CD4-positive, alpha-beta T cell (primary cell): ENCODE measurements at regions not wholly inside any gene's neighbourhood (a gene's known extent, or its start where the extent isn't known, plus 50 kb on each side); places are given as distances from the start of the nearest gene placed in this dataset.

ENCODE experiments used
- ATAC-seq: fragments of 200-7000 bp; cut with Tn5 transposase; one replicate; pipeline ENCODE4 v1.10.0; 2022; ENCODE audit warnings: mild to moderate bottlenecking; ENCODE audit not compliant: poor library complexity
- CTCF ChIA-PET: fragments of 350-600 bp; sonication (Branson Sonifier 250); formaldehyde crosslinking; loops from one replicate; lab custom pipeline; 2021; ENCODE audit warnings: antibody characterized with exemption, inconsistent platforms; lab: Charles Lee
- POLR2A ChIA-PET: fragments of 350-600 bp; sonication (Branson Sonifier 250); formaldehyde crosslinking; loops from one replicate; lab custom pipeline; 2021; ENCODE audit warnings: antibody characterized with exemption, inconsistent platforms; lab: Charles Lee
- DNase-seq, 14 experiments: peaks; one replicate each; pipeline ENCODE4 v3.0.0-alpha.2; 2013 to 2020; ENCODE audit warnings: mixed read lengths in 2 of 14
- H3K27ac ChIP-seq, 2 donors: one replicate each; pipeline versions ENCODE4 v1.5.1 to v1.7.0; 2013; ENCODE audit warnings: low read length in 2 of 2, low read depth in 1 of 2, mild to moderate bottlenecking in 1 of 2
- H3K27me3 ChIP-seq, 2 experiments: 1 replicate in 1 of 2; 2 replicates in 1 of 2; pipeline versions ENCODE4 v1.6.1 to v1.7.0; 2013; ENCODE audit warnings: low read length in 2 of 2, control low read depth in 1 of 2, mild to moderate bottlenecking in 1 of 2, moderate library complexity in 1 of 2; ENCODE audit not compliant: insufficient read depth in 2 of 2, control insufficient read depth in 1 of 2
- H3K36me3 ChIP-seq: one replicate; pipeline ENCODE4 v1.6.1; 2013; ENCODE audit warnings: low read length, control low read depth; ENCODE audit not compliant: insufficient read depth
- H3K4me1 ChIP-seq: one replicate; pipeline ENCODE4 v1.6.1; 2013; ENCODE audit warnings: low read length, control low read depth; ENCODE audit not compliant: insufficient read depth
- H3K4me3 ChIP-seq: one replicate; pipeline ENCODE4 v1.5.1; 2013; ENCODE audit warnings: mild to moderate bottlenecking, low read length, moderate library complexity
- H3K9me3 ChIP-seq, 2 experiments: 1 replicate in 1 of 2; 2 replicates in 1 of 2; pipeline versions ENCODE4 v1.6.1 to v1.7.0; 2013; ENCODE audit warnings: low read length in 2 of 2, mild to moderate bottlenecking in 2 of 2, control low read depth in 1 of 2, moderate library complexity in 1 of 2; ENCODE audit not compliant: control insufficient read depth in 1 of 2, insufficient read depth in 1 of 2
- H3K27ac Mint-ChIP-seq: one replicate; pipeline ENCODE4 v1.8.0; 2020; ENCODE audit warnings: mixed read lengths
- H3K27me3 Mint-ChIP-seq: one replicate; pipeline ENCODE4 v1.8.0; 2021; ENCODE audit warnings: mixed read lengths
- H3K36me3 Mint-ChIP-seq: one replicate; pipeline ENCODE4 v1.8.0; 2021; ENCODE audit warnings: low read depth, mixed read lengths
- H3K4me1 Mint-ChIP-seq: one replicate; pipeline ENCODE4 v1.8.0; 2021; ENCODE audit warnings: low read depth, mixed read lengths
- H3K4me3 Mint-ChIP-seq: one replicate; pipeline ENCODE4 v1.8.0; 2020; ENCODE audit warnings: mild to moderate bottlenecking, mixed read lengths
- H3K9me3 Mint-ChIP-seq: one replicate; pipeline ENCODE4 v1.8.0; 2020; ENCODE audit warnings: mixed read lengths
- CTCF ChIP-seq: fragments of 200-600 bp; IDR thresholded peaks from one replicate; pipeline ENCODE4 v1.8.0; 2022; ENCODE audit warnings: antibody characterized with exemption, mild to moderate bottlenecking
- intact Hi-C, 2 experiments: fragments of 100-400 bp; cut with DNase I in 1 of 2; cut with micrococcal nuclease in 1 of 2; formaldehyde crosslinking; loops; one replicate each; pipeline versions ENCODE4 v1.15.1 to v1.9.0; 2023 to 2025; cut with DNase I, micrococcal nuclease

GRCh38 chr13:44063881-44064280, 184.2 kb downstream of the LACC1 start:
- Mint-ChIP-seq H3K4me3 (no peak overlapping the region), H3K4me1 (no peaks in the 10 kb centered on the region), H3K27me3 (peaks cover 5% of the 10 kb centered on the region), H3K27ac (no peak overlapping the region), H3K36me3 (no peaks in the 10 kb centered on the region), H3K9me3 (no peaks in the 10 kb centered on the region)
- H3K4me3 ChIP-seq: no peak overlapping the region
- H3K36me3 ChIP-seq: no peaks in the 10 kb centered on the region
- POLR2A ChIA-PET: no interaction called here
- no peaks in the 10 kb centered on the region for H3K9me3 ChIP-seq
- CTCF ChIA-PET: no interaction called here
- no peak for ATAC-seq
- intact Hi-C loops: no loop called here
- no peaks in the 10 kb centered on the region for H3K27me3 ChIP-seq
- no peak for TF ChIP-seq CTCF
- DNase-seq: no peak
- no peaks in the 10 kb centered on the region for H3K4me1 ChIP-seq
- H3K27ac ChIP-seq: no peak overlapping the region

GRCh38 chr13:44064357-44064756, 184.7 kb downstream of the LACC1 start:
- no peaks in the 10 kb centered on the region for H3K4me1 ChIP-seq
- H3K27me3 ChIP-seq: peaks cover 0 to under 1% of the 10 kb centered on the region in 2 experiments
- Mint-ChIP-seq H3K27me3 (peaks cover 5% of the 10 kb centered on the region), H3K4me1 (no peaks in the 10 kb centered on the region), H3K27ac (no peak overlapping the region), H3K9me3 (no peaks in the 10 kb centered on the region), H3K36me3 (no peaks in the 10 kb centered on the region), H3K4me3 (no peak overlapping the region)
- no peak overlapping the region for H3K27ac ChIP-seq
- no peak overlapping the region for H3K4me3 ChIP-seq
- DNase-seq: no peak
- POLR2A ChIA-PET: no interaction called here
- intact Hi-C loops: no loop called here
- H3K36me3 ChIP-seq: no peaks in the 10 kb centered on the region
- ATAC-seq: no peak
- no peak for TF ChIP-seq CTCF
- no peaks in the 10 kb centered on the region for H3K9me3 ChIP-seq
- CTCF ChIA-PET: no interaction called here

- Histone ChIP-seq H3K9me3 (peaks cover 4 to 10% of the 10 kb centered on the region in 2 experiments), H3K4me3 (no peak overlapping the region), H3K4me1 (no peaks in the 10 kb centered on the region), H3K27ac (no peak overlapping the region), H3K27me3 (peaks cover 0 to 5% of the 10 kb centered on the region in 2 experiments), H3K36me3 (no peaks in the 10 kb centered on the region)
- no peaks in the 10 kb centered on the region for H3K36me3 Mint-ChIP-seq
- peaks cover 13% of the 10 kb centered on the region for H3K9me3 Mint-ChIP-seq
- ChIA-PET CTCF (no interaction called here), POLR2A (no interaction called here)
- TF ChIP-seq CTCF: no peak
- no peak for ATAC-seq
- no peak overlapping the region for H3K4me3 Mint-ChIP-seq
- peaks cover 5% of the 10 kb centered on the region for H3K27me3 Mint-ChIP-seq
- H3K4me1 Mint-ChIP-seq: no peaks in the 10 kb centered on the region
- intact Hi-C loops: no loop called here
- no peak overlapping the region for H3K27ac Mint-ChIP-seq
- DNase-seq: no peak
Observed at GRCh38 chr13:44068169-44068568, 188.5 kb downstream of the LACC1 start.
